Fibroblast of skin of right biceps (primary cell): ENCODE measurements at regions not wholly inside any gene's neighbourhood (a gene's known extent, or its start where the extent isn't known, plus 50 kb on each side); places are given as distances from the start of the nearest gene placed in this dataset.
"Not testable (repeated sequence)": the region's sequence is repeated elsewhere in the genome, so short reads cannot be mapped to it uniquely, and the experiment has no call there.

Experiments used
- DNase-seq: peaks from one replicate; pipeline ENCODE4 v3.0.0-alpha.2; 2013

- DNase-seq: peak; percentile 11
Measured at GRCh38 chr20:7723284-7723683, 217.0 kb downstream of the HAO1 start.

GRCh38 chr20:7728338-7728737, 211.9 kb downstream of the HAO1 start:
- DNase-seq: peak; percentile 34

GRCh38 chr20:7734216-7734615, 206.0 kb downstream of the HAO1 start:
- DNase-seq: no peak

- no peak for DNase-seq
Measured at GRCh38 chr20:7736336-7736735, 203.9 kb downstream of the HAO1 start.

- no peak for DNase-seq
Measured at GRCh38 chr20:7741866-7742265, 198.4 kb downstream of the HAO1 start.

- DNase-seq: peak; percentile 43
Measured at GRCh38 chr20:7742479-7742878, 197.8 kb downstream of the HAO1 start.

GRCh38 chr20:7744411-7744810, 195.8 kb downstream of the HAO1 start:
- DNase-seq: peak; percentile 75

- DNase-seq: no peak
Measured at GRCh38 chr20:7748624-7749023, 191.6 kb downstream of the HAO1 start.

- no peak for DNase-seq
Measured at GRCh38 chr20:7754102-7754501, 186.2 kb downstream of the HAO1 start.

GRCh38 chr20:7758406-7758805, 181.9 kb downstream of the HAO1 start:
- peak; percentile 62 for DNase-seq

GRCh38 chr20:7760247-7761031, 179.8 kb downstream of the HAO1 start:
- DNase-seq: peak; percentile 73

- no peak for DNase-seq
Measured at GRCh38 chr20:7765221-7765620, 175.0 kb downstream of the HAO1 start.

GRCh38 chr20:7770046-7770445, 170.2 kb downstream of the HAO1 start:
- DNase-seq: no peak

GRCh38 chr20:7770578-7770977, 169.7 kb downstream of the HAO1 start:
- no peak for DNase-seq

- DNase-seq: peak; percentile 4
Measured at GRCh38 chr20:7772371-7772770, 167.9 kb downstream of the HAO1 start.

GRCh38 chr20:7773511-7773910, 166.7 kb downstream of the HAO1 start:
- DNase-seq: no peak

- DNase-seq: no peak
Measured at GRCh38 chr20:7775072-7775471, 165.2 kb downstream of the HAO1 start.

GRCh38 chr20:7776148-7776547, 164.1 kb downstream of the HAO1 start:
- no peak for DNase-seq

GRCh38 chr20:7790189-7790588, 150.1 kb downstream of the HAO1 start:
- DNase-seq: peak; percentile 27

GRCh38 chr20:7792150-7792869, 147.9 kb downstream of the HAO1 start:
- peak; percentile 7 for DNase-seq

- DNase-seq: peak; percentile 5
Measured at GRCh38 chr20:7798176-7798575, 142.1 kb downstream of the HAO1 start.

GRCh38 chr20:7799862-7800261, 140.4 kb downstream of the HAO1 start:
- no peak for DNase-seq

- DNase-seq: not testable (repeated sequence)
Measured at GRCh38 chr20:7803411-7804151, 136.7 kb downstream of the HAO1 start.

- DNase-seq: no peak
Measured at GRCh38 chr20:7806831-7807230, 133.4 kb downstream of the HAO1 start.
